ENCODE measurements at regions not wholly inside any gene's neighbourhood (a gene's known extent, or its start where the extent isn't known, plus 50 kb on each side); places are given as distances from the start of the nearest gene placed in this dataset.
"Not testable (repeated sequence)": the region's sequence is repeated elsewhere in the genome, so short reads cannot be mapped to it uniquely, and the experiment has no call there.

GRCh38 chr16:27663235-27663634, 113.3 kb downstream of the KATNIP start:
- H2AFZ ChIP-seq (replicated peaks; ENCODE audit: low read length, poor library complexity); H3K27ac ChIP-seq (ENCODE audit: insufficient read depth, low read length); H4K20me1 ChIP-seq (ENCODE audit: insufficient read depth, low read length); H2AK9ac ChIP-seq (replicated peaks; ENCODE audit: low read depth, low read length, poor library complexity); H3K4me1 ChIP-seq (ENCODE audit: control insufficient read depth, insufficient read depth, low read length); H2BK15ac ChIP-seq (ENCODE audit: low read depth, low read length); BruUV-seq (replicated peaks); H4K91ac ChIP-seq (ENCODE audit: insufficient read depth, low read depth, low read length); H3K9me3 ChIP-seq (ENCODE audit: control insufficient read depth, insufficient read depth, low read length); ATAC-seq (ENCODE audit: low read depth); dilution Hi-C loops (cut with HindIII; ENCODE audit: low sequenced_read_pairs, unreplicated experiment); H3K9me1 ChIP-seq (ENCODE audit: insufficient read depth, low read length); H2BK5ac ChIP-seq (ENCODE audit: low read depth, low read length, poor library complexity, severe bottlenecking); DNase-seq; H3K18ac ChIP-seq (ENCODE audit: low read depth, low read length); H4K5ac ChIP-seq (ENCODE audit: low read depth, low read length); H3K79me1 ChIP-seq (ENCODE audit: low read depth in 1 of 2, low read length in 2 of 2); H3K14ac ChIP-seq (replicated peaks; ENCODE audit: low read depth, low read length); H2AK5ac ChIP-seq (ENCODE audit: low read depth, low read length); CTCF ChIA-PET; H3K4me3 ChIP-seq (ENCODE audit: insufficient read depth, low read depth, low read length); intact Hi-C loops (cut with micrococcal nuclease); H2BK120ac ChIP-seq (ENCODE audit: low read depth, low read length); H3K23ac ChIP-seq (ENCODE audit: low read depth, low read length); H3K4me2 ChIP-seq (ENCODE audit: low read depth, low read length); H3K4ac ChIP-seq (ENCODE audit: low read depth, low read length); H3K9ac ChIP-seq (ENCODE audit: low read depth, low read length); H3K27me3 ChIP-seq (ENCODE audit: control insufficient read depth, insufficient read depth, low read length); POLR2A ChIA-PET (ENCODE audit: unreplicated experiment); H4K8ac ChIP-seq (ENCODE audit: low read depth in 2 of 2, low read length in 2 of 2); in situ Hi-C loops (cut with MboI; ENCODE audit: low sequenced_read_pairs); H3K36me3 ChIP-seq (ENCODE audit: control insufficient read depth, insufficient read depth, low read length); H3K56ac ChIP-seq (ENCODE audit: extremely low read depth, insufficient read depth, low read length); H2BK20ac ChIP-seq (ENCODE audit: low read depth, low read length): not testable (repeated sequence)
- no CpG with 5 or more reads among the region's 7 CpGs for WGBS, 2 experiments (ENCODE audit: extremely low coverage in 2 of 2, insufficient read length in 1 of 2)

All from IMR-90 (cell line).